Activated naive CD4-positive, alpha-beta T cell treated with anti-CD3 and anti-CD28 coated beads, Interleukin-2, amount 50 U/mL, for 16 hours (primary cell): ENCODE measurements at regions not wholly inside any gene's neighbourhood (a gene's known extent, or its start where the extent isn't known, plus 50 kb on each side); places are given as distances from the start of the nearest gene placed in this dataset.

Experiments used
- DNase-seq: peaks from one replicate; pipeline ENCODE4 v3.0.0-alpha.2; 2020

DNA sequence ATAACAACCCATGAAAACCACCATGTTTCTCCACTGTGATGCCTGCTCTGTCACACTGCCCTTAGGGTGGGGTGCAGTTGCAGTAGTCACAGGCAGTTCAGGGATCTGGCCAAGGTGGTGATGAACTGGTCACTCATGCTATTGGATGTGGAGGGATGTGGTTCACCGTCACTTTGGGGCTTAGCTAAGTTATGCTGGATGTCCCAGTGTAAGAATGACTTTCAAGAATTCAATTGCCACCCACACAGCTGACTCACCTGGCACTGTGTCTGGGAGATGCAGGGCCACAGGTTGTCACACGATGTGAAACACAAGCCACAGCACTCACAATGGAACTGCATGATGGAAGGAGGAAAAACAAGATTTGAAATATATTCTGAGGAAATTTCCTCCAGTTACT is 146.1 kb upstream of the CTNNB1 start:
- peak; percentile 11 for DNase-seq

DNA sequence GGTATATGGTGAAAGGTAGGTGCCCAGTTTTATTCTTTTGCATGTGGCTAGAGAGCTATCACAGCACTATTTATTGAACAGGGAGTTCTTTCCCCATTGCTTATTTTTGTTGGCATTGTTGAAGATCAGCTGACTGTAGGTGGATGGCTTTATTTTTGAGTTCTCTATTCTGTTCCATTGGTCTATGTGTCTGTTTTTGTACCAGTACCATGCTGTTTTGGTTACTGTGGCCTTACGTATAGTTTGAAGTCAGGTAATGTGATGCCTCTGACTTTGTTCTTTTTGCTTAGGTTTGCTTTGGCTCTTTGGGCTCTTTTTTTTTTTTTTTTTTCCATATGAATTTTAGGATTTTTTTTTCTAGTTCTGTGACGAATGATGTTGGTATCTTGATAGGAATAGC is 139.2 kb upstream of the CTNNB1 start:
- no peak for DNase-seq

DNA sequence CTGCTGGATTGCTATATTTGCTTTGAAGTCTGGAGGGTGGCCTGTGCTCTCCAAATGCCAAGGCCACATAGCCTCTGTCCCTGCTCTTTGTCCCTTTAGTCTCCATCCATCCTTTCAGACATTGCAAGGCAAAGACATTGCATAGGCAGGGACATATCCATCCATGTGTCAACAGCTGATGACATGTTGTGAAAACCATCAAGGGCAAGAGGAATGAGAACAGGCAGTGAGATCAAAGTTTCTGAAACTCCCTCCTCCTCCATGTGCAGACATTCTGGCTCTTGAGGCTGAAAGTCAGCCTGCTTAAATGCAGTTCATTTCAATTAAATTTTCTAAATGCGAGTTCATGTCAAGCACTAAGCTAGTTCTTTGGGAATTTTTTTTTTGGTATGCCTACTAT is 135.2 kb upstream of the CTNNB1 start:
- no peak for DNase-seq

DNA sequence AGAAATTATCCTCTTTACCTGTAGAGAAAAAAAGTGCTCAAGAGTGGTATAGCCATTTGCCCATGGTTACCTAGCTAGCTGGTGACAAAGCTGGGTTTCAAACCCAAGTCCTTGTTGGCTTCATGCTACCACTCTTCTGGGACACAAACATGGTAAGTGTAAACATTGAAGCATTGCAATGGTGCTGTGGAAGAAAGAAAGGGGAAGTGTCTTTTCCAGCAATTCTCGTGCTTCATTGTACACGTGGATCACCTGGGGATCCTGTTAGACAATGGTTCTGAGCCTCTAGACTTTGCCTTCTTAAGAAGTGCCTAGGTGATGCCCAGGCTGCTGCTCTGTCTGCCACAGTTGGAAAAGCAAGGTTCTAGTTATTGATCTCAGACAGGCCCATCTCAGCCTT is 134.8 kb upstream of the CTNNB1 start:
- no peak for DNase-seq

DNA sequence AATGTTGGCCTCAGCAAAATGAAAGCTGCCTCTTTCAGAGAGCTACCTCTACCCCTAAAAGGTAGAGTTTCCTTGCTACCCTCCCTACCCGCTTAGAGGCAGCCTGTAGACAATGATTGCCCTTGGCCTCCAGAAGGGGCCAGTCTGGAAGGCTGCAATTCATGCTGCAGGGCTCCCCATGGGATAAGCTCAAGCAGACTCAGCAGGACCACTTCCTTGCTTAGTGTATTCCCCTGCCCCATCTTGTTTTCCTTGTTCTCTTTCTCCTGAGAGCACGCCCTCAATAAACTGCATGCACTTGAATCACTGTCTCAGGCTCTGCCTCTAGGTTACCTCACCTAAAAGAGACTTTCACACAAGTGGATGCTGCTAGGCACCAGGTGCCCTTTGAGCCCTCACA is 134.0 kb upstream of the CTNNB1 start:
- DNase-seq = no peak

DNA sequence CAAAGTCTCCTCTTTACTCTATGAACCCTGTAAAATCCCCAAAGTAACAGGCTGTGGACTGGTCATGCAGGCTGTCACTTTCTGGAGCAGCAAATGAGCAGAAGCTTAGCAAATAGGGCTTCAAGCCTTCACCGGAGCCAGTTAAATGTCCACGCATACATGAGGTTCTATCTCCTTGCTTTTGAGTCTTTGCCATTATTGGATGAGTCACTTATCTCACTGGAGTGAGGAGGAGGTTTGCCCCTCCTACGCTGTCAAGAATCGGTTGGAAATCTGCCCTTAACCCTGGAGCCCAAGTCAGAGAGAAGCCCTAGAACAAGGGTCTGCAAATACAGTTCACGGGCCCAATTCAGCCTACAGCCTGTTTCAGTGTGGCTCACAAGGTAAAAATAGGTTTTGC is 126.1 kb upstream of the CTNNB1 start:
- no peak for DNase-seq

DNA sequence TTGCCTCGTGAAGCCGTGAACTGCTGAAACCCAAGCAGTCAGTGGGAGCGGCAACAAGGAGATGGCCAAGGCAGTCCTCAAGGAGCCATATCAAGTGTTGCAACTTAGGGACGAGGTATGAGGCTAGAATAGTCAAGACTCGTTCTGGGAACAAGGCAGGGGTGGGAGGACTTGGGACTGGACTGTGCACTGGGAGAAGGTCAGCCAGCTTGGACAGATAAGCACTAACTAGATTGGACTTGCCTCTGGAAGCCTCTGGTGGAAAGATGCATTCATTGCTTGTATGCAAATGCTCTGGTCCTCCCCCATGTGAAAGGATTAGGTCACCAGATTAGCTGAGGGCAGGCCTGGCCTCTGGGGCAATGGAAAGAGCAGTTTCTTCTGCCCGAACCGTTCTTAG is 123.3 kb upstream of the CTNNB1 start:
- no peak for DNase-seq

DNA sequence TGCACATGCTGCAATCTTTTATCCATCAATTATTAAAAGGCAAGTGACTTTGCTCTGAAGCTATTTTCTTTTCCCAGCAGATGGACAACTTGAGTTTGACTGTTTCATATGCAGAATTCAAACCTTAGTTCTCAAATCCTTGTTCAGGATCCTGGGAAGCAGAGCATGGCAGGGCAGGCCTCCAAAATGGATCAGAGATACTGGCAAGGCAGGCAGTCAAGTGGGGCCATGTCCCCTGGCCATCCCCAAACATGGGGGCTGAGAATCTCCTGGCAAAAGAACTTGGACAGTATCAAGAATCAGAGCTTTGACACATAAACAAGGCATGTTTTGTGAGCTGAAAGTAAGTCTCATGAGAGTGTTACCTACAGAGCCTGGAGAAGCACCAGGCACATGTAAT is 122.9 kb upstream of the CTNNB1 start:
- no peak for DNase-seq

DNA sequence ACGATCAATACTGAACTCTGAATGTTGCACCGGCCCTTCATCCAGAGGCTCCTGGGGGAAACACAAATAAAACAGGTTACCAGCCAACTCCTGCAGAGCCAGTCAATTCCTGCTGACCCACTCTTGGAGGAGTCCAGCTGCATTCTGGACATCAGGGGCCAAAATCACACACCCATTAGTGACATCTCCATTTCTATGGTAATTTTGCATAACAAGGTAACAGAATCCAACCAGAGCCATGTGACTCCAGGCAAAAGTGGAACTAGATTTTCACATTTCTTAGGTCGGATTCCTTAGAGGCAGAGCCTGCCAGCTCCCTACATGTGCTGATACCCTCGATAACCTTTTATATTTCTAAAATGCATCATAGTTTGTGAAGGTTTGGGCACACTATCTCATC is 119.2 kb upstream of the CTNNB1 start:
- DNase-seq = no peak

DNA sequence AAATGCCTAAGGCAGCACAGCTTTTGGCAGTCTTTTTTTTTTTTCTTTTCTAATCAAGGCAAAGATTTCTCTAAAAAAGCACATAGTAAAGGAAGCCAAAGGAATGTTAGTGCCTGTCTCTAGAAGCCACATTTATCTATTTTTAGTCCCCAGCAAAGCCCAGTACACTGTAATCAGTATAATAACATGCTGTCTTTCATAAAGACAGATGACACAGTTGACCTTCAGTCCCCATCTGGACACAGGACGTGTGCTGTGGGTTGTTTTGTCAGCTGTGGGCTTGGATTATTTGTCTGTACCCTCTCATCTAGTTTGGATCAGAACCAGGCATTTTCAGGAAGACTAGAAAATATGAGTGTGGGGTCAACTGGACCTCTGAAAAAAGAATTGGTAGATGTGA is 110.4 kb upstream of the CTNNB1 start:
- no peak for DNase-seq

DNA sequence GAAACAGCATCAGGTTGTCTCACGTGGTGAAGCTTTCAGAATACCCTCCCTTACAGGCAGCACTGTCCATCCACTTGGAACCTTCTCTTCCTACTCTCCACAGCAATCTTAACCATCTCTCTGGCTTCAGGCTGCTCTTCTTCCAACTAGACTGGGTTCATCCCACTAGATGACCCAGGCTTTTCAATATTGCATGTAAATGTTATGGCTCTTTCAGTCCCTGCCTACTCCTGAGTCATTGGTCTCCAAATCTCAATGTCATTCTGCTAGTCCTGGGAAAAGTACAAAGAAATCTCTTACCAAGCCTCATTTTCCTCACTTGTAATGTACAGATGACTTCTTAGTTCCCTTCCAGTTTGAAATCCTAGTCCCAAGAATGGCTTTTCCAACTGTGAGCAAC is 109.7 kb upstream of the CTNNB1 start:
- no peak for DNase-seq

DNA sequence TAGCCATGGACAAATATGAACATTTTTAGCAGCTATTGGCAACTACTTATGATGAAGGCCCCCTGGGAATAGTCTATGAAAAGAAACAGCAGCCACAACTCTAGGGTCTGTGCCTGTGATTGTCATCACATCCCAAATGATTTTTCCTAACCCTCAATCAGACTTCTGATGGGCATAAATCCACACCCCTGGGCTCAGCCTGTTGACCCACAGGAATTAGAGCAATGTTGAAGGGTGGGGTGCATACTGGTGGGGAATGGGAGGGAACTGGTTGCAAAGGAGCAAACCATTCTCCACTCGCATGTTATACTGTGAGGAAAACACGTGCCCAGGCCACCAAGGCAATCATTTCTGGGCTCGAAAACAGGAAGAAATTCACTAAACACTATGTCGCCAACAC is 106.5 kb upstream of the CTNNB1 start:
- no peak for DNase-seq

DNA sequence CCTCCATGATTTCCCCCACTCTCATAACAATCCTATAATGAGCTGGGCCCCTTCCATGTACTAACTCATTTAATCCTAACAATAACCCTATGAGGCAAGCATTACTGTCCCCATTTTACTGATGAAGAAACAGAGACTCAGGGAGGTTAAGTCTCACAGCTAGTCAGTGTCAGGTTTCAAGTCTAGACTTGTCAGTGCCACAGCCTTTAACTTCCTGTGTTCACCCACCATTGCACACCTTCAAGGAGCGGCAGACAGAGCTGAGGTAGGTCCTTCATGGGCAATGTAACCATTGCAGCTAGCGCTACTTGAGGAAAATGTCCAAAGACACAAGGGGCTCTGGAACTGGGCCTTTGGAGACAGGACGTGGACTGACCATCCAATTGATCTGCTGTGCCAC is 105.8 kb upstream of the CTNNB1 start:
- no peak for DNase-seq

DNA sequence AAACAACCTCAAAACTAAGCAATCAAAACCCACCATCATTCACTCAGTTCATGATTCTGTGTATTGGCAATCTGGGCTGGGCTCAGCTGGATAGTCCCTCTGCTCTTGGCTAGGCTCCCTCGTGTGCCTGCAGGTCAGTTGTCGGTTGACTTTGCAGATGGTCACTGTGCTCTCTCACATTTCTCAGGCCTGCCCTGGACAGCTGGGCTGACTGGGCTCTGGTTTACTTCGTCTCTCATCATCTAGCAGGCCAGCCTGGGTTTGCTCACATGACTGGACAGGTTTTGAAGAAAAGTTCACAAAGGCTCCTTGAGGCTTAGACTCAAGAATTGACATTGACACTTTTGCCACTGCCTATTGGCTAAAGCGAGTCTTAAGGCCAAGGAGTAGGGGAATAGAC is 105.0 kb upstream of the CTNNB1 start:
- no peak for DNase-seq

DNA sequence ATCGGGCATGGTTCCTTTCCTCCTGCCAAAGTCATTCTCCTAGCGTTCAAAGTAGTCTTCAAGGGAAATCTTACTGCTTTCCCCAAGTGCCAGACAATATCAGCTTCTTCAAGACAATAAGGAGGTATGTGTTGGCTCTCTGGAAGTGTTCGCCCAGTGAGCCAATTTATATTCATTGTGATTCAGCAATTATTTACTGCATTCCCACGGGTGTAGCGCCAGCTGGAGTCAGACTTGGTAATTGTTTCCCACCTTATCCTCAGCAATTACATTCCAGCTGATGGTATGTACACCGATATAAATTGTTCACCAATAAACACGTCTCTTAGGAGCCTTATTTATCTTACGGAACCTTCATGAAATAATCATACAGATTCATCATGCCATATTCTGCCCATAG is 103.6 kb upstream of the CTNNB1 start:
- DNase-seq = no peak

DNA sequence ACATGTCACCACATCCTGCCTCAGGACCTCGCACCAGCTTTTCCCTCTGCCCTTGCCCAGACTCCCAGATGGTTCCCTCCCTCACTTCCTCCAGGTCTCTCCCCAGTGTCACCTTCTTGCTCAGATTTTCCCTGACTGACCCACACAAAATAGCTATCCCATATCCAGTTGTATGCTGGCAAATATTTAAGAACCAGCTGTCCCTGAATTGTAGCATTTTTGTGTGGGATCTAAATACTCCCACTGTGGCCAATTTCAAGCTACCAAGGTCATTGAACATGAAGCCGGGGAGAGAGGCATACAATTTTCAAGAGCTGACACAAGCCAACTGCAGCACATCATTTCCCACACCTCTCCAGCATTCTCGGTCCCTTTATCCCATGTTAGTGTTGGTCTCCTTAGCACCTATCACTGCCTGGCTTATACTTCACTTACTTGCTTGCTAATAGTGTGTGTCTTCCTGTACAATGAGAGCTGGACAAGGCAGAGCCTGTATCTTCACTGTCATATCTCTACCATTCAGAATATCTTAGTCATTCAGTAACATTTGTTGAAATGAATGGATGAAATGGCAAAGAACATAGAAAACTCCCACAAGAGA is 101.3 kb upstream of the CTNNB1 start:
- DNase-seq = no peak

DNA sequence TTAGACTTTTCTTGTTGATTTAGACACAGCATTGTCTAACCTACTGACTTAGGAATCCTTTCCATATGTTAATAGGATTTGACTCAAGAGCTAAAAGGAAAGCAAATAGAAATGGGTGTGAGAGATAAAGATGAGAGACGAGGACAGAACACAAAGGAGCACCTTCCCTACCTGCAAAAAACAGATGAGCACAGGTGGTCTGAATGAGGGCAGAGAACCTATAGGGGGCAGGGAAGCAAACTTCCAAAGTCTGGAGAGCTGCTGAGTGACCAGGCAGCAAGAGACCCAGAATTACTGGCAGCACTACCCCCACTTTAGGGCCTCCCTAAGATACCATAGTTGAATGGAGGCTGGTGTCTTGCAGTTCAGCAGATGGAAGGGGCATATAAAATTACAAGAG is 98.1 kb upstream of the CTNNB1 start:
- no peak for DNase-seq

DNA sequence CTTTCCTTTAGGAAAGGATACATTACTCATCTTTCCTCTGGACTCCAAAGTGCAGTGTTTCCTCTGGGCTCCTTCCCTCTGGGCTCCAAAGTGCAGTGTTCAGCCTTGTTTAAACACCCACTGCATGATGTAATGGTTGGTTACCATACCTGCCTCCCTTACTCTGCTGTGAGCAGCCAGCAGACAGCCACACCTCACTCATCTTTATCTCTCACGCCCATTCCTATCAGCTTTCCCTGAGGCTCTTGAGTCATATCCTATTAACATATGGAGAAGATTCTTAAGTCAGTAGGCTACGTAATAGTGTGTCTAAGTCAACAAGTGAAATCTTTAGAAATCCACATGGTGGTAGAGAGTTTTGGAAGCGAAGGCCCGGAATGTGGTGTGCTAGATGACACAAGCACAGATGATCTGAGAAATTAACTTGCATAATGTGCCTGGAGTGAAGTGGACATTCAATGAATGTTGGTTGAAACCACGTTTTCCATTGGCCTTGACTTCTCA is 97.2 kb upstream of the CTNNB1 start:
- no peak for DNase-seq

DNA sequence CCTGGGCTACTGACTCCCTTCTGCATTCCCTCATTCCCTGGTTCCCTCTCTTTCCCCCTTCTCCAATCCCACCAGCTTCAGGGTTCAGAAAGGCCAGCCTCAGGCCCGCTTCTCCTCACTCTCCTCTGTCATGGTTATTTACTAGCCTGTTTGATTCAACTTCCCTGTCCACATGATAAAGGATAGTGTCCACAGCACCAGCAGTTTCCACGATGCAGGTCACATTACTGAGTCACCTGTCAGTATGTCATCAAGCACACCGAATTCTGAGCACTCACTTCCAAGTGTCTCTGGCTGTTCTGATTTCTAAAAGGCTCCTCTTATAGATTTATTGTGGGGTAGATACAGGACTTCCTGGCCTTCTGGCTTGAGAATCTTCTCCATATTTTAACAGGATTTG is 96.6 kb upstream of the CTNNB1 start:
- DNase-seq = no peak

DNA sequence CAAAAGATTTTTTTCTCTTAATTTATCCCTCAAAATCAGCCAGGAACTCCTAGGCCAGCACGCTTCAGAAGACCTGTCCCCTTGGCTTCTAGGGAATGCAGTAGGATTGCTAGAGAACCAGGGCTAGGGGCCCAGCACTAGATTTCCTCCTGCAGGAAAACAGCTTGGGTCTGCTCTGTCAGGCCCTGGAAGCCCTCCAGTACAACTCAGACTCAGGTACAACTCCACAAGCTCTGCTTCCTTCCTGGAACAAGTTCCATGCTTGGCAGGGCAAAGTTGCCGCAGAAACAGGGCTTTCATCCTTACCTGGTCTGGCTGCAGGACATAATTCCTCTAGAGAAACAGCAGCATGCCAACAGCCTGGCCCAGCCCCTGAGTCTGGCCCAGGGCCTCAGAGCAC is 96.1 kb upstream of the CTNNB1 start:
- no peak for DNase-seq

DNA sequence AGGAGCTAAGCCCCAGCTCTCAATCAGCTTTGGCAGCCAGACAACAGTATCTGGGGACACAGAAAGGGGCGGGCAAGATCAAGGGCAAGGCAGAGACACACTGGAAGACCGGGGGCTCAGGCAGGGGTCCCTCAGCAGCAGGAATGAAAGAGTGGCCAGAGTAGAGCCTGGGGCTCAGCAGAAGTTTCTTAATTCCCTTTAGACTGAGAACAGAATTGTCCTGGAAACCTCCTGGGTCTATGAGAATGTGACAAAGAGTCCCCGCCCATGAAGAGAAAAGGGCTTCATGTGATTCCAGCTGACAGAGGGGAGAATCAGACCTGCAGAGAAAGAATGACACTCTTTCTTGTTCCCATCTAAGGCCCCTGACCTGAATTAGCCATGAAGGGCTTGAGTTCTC is 95.2 kb upstream of the CTNNB1 start:
- no peak for DNase-seq

DNA sequence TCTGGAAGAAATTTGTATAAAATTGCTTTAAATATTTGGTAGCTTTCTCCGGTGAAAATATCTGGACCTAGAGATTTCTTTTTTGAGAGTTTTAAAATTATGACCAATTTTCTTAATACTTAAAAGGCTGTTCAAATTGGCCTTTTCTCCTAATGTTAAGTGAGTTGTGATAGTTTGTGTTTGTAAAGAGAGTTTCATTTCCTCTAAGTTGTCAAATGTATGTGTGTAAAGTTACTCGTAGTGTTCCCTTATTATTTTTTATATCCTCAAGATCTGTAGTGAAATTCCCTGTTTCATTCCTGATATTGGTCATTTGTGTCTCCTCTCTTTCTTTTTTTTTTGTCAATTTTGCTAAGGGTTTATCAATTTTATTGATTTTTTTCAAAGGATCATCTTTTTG is 92.6 kb upstream of the CTNNB1 start:
- DNase-seq = no peak

DNA sequence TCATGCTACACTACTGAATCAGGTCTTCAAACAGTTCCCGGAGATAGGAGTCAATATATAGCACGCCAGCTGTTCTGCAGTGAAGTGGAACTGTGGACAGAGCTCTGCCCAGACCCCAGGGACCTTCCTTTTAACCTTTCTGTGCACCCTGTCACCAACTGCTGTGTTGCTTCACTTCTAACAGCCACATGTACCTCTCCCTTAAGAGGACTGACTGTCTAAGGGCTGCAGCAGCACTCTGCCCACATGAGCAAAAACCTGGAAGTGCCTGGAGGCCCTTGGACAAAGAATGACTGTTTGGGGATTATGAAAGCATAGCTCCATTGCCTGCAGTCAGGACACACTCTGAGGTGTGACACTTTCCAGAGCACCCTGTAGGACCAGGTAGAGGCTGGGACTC is 88.3 kb upstream of the CTNNB1 start:
- DNase-seq = no peak

DNA sequence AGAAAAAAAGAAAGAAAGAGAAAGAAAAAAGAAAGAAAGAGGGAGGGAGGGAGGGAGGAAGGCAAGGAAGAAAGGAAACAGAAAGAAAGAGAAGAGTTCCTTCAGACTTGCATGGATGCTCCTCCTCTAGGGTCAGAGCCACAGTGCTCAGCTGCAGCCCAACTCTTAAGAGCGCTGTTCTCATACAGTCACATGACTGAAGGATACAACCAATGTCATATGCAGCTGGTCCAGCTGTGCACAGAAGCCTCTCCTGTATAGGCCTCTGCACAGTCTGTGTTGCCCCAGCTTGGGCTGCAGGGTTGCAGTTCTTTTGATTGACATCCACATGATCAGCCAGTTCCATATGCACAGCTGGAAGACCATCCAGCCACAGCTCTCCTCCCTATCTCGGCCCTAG is 86.8 kb upstream of the CTNNB1 start:
- no peak for DNase-seq

DNA sequence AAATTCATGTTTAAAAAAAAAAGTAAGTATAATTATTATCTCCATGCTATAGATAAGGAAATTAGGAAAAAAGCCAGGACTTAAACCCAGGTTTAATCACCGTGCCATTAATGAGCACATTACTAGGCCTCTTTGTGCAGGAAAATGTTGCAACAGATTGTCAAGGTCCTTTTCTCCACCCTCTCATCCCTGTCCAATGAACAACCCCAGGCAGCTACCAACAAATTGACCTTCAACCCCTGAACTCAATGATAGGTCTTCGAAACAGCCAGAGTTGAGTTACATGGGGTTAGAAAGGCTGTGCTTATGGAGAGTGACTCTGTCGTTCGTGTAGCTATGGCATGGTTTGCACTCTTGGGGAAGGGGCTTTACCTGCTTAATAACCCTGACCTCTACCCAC is 84.2 kb upstream of the CTNNB1 start:
- DNase-seq = no peak

DNA sequence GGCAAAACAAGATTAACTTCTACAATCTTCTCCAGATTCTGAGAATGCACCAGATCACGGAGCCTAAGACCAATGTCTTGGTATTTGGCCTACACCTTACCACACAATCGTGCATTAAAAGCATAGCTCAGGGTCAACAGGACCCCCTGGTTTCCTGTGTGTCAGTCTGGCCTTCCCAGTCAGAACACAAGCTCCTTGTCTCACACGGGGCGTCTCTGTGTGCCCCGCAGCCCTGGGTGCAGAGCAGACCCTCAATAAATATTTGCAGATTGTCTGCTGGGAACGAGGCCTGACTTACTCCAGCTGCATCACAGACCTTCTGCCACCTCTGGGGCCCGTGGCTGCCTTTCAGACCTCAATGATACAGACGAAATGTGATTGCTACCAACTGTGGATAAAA is 82.5 kb upstream of the CTNNB1 start:
- no peak for DNase-seq
